Keratinocyte (primary cell): ENCODE measurements at regions not wholly inside any gene's neighbourhood (a gene's known extent, or its start where the extent isn't known, plus 50 kb on each side); places are given as distances from the start of the nearest gene placed in this dataset.

Source experiments
- DNase-seq: peaks from one replicate; pipeline ENCODE4 v3.0.0-alpha.2; 2011; ENCODE audit warnings: low read depth, missing footprints, low spot score
- FAIRE-seq: peaks from 2 replicates; lab custom pipeline; 2011; peaks lifted over from hg19 to GRCh38; lab: Jason Lieb, UNC
- H2AFZ ChIP-seq: 2 replicates; pipeline ENCODE4 v1.6.0; 2012; ENCODE audit warnings: low read length, control low read depth, inconsistent platforms; ENCODE audit not compliant: control insufficient read depth
- H3K27ac ChIP-seq: 2 replicates; pipeline ENCODE4 v1.5.1; 2011; ENCODE audit warnings: low read length; ENCODE audit not compliant: control insufficient read depth, insufficient read depth
- H3K27me3 ChIP-seq: 3 replicates; pipeline ENCODE4 v1.6.0; 2011; ENCODE audit warnings: low read length; ENCODE audit not compliant: control insufficient read depth, insufficient read depth; ENCODE audit errors: extremely low read depth
- H3K36me3 ChIP-seq, 2 experiments: 2 replicates in 1 of 2; 3 replicates in 1 of 2; pipeline ENCODE4 v1.5.1; 2011; ENCODE audit warnings: low read length in 2 of 2, mild to moderate bottlenecking in 1 of 2; ENCODE audit not compliant: control insufficient read depth in 2 of 2, insufficient read depth in 2 of 2; ENCODE audit errors: extremely low read depth in 1 of 2
- H3K4me1 ChIP-seq: 3 replicates; pipeline ENCODE4 v1.5.1; 2011; ENCODE audit warnings: low read length; ENCODE audit not compliant: control insufficient read depth, insufficient read depth; ENCODE audit errors: extremely low read depth
- H3K4me2 ChIP-seq: 3 replicates; pipeline ENCODE4 v1.6.0; 2011; ENCODE audit warnings: low read depth, low read length; ENCODE audit not compliant: control insufficient read depth, insufficient read depth; ENCODE audit errors: extremely low read depth
- H3K4me3 ChIP-seq, 3 experiments: fragments of 200-600 bp in 1 of 3; sonication (generic) in 1 of 3; 2 replicates in 2 of 3; 3 replicates in 1 of 3; pipeline ENCODE4 v1.5.1; 2011 to 2016; ENCODE audit warnings: low read length in 3 of 3, mild to moderate bottlenecking in 3 of 3, control low read depth in 2 of 3, inconsistent platforms in 1 of 3, low read depth in 1 of 3, mixed read lengths in 1 of 3, mixed run types in 1 of 3, moderate library complexity in 1 of 3; ENCODE audit not compliant: control insufficient read depth in 2 of 3, insufficient read depth in 2 of 3; ENCODE audit errors: extremely low read depth in 1 of 3
- H3K79me2 ChIP-seq: 2 replicates; pipeline ENCODE4 v1.6.0; 2012; ENCODE audit warnings: low read length; ENCODE audit not compliant: control insufficient read depth, insufficient read depth
- H3K9ac ChIP-seq: 3 replicates; pipeline ENCODE4 v1.6.0; 2011; ENCODE audit warnings: low read length; ENCODE audit not compliant: control insufficient read depth, insufficient read depth; ENCODE audit errors: extremely low read depth
- H3K9me1 ChIP-seq: 3 replicates; pipeline ENCODE4 v1.6.0; 2011; ENCODE audit warnings: low read length; ENCODE audit not compliant: control insufficient read depth, insufficient read depth; ENCODE audit errors: extremely low read depth
- H3K9me3 ChIP-seq: 2 replicates; pipeline ENCODE4 v1.5.1; 2012; ENCODE audit warnings: low read depth, low read length; ENCODE audit not compliant: control insufficient read depth
- H4K20me1 ChIP-seq: 3 replicates; pipeline ENCODE4 v1.6.0; 2011; ENCODE audit warnings: low read length; ENCODE audit not compliant: control insufficient read depth, insufficient read depth; ENCODE audit errors: extremely low read depth
- CTCF ChIP-seq, 3 experiments: IDR thresholded peaks in 1 of 3; conservative IDR thresholded peaks in 1 of 3; optimal IDR thresholded peaks in 1 of 3; 2 replicates in 2 of 3; 3 replicates in 1 of 3; pipeline versions ENCODE3 to v1.5.1; 2011; ENCODE audit warnings: low read length in 3 of 3, mild to moderate bottlenecking in 3 of 3, moderate library complexity in 2 of 3, control low read depth in 1 of 3, inconsistent platforms in 1 of 3; ENCODE audit not compliant: insufficient read depth in 2 of 3; ENCODE audit errors: extremely low read depth in 1 of 3
- EZH2 ChIP-seq: IDR thresholded peaks from one replicate; pipeline ENCODE4 v1.6.1; 2012; ENCODE audit warnings: inconsistent platforms, mild to moderate bottlenecking, low read length, moderate library complexity
- dilution Hi-C: fragments of 300-500 bp; cut with MboI; formaldehyde crosslinking; loops from one replicate; pipeline ENCODE4 v1.7.0; 2020; ENCODE audit warnings: low sequenced_read_pairs; ENCODE audit not compliant: extremely low pct_ligation_motif_present

DNA sequence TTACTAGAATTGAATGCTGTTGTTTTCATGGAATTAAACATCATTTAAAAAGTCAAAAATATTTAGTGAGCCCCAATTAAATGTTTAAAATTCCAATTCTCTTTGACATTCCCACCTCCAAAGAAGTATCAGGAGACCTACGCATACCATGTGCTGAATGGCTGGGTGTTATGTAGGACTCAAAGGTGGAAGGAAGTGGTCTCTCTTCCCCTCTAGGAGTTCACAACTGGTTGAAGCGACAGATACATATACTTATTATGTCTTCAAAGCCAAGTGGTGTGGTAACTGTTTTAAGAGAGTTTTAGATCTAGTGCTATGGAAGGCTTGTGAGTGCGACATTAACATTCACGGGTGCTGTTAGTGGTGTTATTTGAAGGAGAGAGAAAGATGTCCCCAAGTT lies 464.0 kb downstream of the ATP23 start:
- no peaks in the 10 kb centered on the region for H3K27me3 ChIP-seq
- no peaks in the 10 kb centered on the region for H3K79me2 ChIP-seq
- dilution Hi-C loops = no loop called here
- H2AFZ ChIP-seq = no peak overlapping the region
- no peaks in the 10 kb centered on the region for H3K36me3 ChIP-seq
- no peak overlapping the region for H3K4me3 ChIP-seq
- FAIRE-seq (no peak), DNase-seq (no peak)
- H3K4me2 ChIP-seq = no peak overlapping the region
- H4K20me1 ChIP-seq = no peaks in the 10 kb centered on the region
- TF ChIP-seq CTCF (optimal IDR thresholded peaks at IDR 0.05 in 1 of 3, IDR thresholded peaks at IDR 0.05 in 1 of 3, conservative IDR thresholded peaks at IDR 0.05 in 1 of 3; ENCODE audit: extremely low read depth in 1 of 3, insufficient read depth in 2 of 3, low read length in 3 of 3) = no peak
- no peak for TF ChIP-seq EZH2
- H3K9me3 ChIP-seq = no peaks in the 10 kb centered on the region
- no peaks in the 10 kb centered on the region for H3K4me1 ChIP-seq
- H3K9me1 ChIP-seq = no peaks in the 10 kb centered on the region
- H3K27ac ChIP-seq = no peak overlapping the region
- H3K9ac ChIP-seq = no peak overlapping the region

DNA sequence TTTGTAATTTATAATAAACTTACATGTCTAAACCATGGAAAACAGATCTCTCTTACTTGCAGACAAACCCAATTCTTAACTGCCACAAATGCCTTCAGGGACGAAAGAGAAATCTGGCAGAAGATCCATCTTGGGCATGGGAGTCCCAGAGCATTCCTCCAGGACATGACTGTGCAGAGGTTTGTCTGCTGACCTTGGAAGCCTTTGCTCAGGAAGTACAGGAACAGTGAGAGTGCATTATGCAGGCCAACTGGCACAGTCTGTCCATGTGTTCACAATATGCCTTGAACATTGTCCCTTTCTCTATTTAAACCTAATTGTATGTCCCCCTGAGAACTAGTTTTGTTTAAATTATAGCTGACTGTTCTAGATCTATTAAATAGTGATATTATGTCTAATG lies 467.1 kb downstream of the ATP23 start:
- H3K9me3 ChIP-seq = no peaks in the 10 kb centered on the region
- DNase-seq = no peak
- no peaks in the 10 kb centered on the region for H3K79me2 ChIP-seq
- no peak overlapping the region for H3K9ac ChIP-seq
- H3K4me3 ChIP-seq = no peak overlapping the region
- no peaks in the 10 kb centered on the region for H3K27me3 ChIP-seq
- TF ChIP-seq EZH2 = no peak
- no peak for TF ChIP-seq CTCF (optimal IDR thresholded peaks at IDR 0.05 in 1 of 3, IDR thresholded peaks at IDR 0.05 in 1 of 3, conservative IDR thresholded peaks at IDR 0.05 in 1 of 3; ENCODE audit: extremely low read depth in 1 of 3, insufficient read depth in 2 of 3, low read length in 3 of 3)
- H2AFZ ChIP-seq = peak overlapping the region; percentile 10
- peaks cover under 1% of the 10 kb centered on the region for H3K4me1 ChIP-seq
- no peak overlapping the region for H3K27ac ChIP-seq
- no peak for FAIRE-seq
- no peaks in the 10 kb centered on the region for H3K9me1 ChIP-seq
- dilution Hi-C loops = no loop called here
- no peaks in the 10 kb centered on the region for H4K20me1 ChIP-seq
- H3K36me3 ChIP-seq = no peaks in the 10 kb centered on the region
- no peak overlapping the region for H3K4me2 ChIP-seq
